HG03520 (cell line): ENCODE measurements at regions not wholly inside any gene's neighbourhood (a gene's known extent, or its start where the extent isn't known, plus 50 kb on each side); places are given as distances from the start of the nearest gene placed in this dataset.
"Not testable (repeated sequence)": the region's sequence is repeated elsewhere in the genome, so short reads cannot be mapped to it uniquely, and the experiment has no call there.

ENCODE experiments used
- ATAC-seq: cut with Tn5 transposase; IDR thresholded peaks from one replicate; pipeline ENCODE4 v1.9.1; 2021; ENCODE audit warnings: mild to moderate bottlenecking, moderate library complexity; ENCODE audit not compliant: unreplicated experiment

DNA sequence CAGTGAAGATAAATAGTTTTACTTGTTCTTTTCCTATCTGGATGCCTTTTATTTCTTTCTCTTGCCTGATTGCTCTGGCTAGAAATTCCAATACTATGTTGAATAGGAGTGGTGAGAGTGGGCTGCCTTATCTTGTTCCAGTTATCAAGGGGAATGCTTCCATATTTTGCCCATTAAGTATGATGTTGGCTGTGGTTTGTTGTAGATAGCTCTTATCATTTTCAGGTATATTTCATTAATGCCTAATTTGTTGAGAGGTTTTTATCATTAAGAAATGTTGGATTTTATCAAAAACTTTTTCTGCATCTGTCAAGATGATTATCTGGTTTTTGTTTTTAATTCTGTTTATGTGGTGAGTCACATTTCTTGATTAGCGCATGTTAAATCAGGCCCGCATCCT lies 655.8 kb downstream of the NUP35 start:
- ATAC-seq = no peak

DNA sequence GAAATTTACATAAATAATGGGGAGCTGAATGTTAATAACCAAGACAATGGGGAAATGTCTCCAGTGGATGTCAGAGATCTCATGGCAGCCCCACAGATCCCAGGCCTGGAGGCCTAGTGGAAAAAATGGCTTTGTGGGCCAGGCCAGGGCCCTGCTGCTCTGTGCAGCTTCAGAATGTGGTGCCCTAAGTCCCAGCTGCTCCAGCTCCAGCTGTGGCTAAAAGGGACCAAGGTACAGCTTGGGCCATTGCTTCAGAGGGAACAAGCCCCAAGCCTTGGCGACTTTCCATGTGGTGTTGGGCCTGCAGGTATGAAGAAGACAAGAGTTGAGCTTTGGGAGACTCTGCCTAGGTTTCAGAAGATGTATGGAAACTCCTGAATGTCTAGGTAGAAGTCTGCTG lies 658.2 kb downstream of the NUP35 start:
- ATAC-seq = no peak

DNA sequence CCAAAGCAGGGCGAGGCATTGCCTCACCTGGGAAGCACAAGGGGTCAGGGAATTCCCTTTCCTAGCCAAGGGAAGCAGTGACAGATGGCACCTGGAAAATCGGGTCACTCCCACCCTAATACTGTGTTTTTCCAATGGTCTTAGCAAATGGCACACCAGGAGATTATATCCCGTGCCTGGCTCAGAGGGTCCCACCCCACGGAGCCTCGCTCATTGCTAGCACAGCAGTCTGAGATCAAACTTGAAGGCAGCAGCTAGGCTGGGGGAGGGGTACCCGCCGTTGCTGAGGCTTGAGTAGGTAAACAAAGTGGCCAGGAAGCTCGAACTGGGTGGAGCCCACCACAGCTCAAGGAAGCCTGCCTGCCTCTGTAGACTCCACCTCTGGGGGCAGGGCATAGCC lies 664.6 kb downstream of the NUP35 start:
- not testable (repeated sequence) for ATAC-seq

DNA sequence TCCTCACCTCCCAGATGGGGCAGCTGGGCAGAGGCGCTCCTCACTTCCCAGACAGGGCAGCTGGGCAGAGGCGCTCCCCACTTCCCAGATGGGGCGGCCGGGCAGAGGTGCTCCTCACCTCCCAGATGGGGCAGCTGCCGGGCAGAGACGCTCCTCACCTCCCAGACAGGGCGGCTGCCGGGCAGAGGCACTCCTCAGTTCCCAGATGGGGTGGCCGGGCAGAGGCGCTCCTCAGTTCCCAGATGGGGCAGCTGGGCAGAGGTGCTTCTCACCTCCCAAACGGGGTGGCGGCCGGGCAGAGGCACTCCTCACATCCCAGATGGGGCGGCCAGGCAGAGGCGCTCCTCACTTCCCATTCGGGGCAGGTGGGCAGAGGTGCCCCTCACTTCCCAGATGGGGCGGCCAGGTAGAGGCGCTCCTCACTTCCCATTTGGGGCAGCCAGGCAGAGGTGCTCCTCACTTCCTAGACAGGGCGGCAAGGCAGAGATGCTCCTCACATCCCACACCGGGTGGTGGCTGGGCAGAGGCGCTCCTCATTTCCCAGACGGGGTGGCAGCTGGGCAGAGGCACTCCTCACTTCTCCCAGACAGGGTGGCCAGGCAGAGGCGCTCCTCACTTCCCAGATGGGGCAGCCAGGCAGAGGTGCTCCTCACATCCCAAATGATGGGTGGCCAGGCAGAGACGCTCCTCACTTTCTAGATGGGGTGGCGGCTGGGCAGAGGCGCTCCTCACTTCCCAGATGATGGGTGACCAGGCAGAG lies 668.1 kb downstream of the NUP35 start:
- ATAC-seq = not testable (repeated sequence)

DNA sequence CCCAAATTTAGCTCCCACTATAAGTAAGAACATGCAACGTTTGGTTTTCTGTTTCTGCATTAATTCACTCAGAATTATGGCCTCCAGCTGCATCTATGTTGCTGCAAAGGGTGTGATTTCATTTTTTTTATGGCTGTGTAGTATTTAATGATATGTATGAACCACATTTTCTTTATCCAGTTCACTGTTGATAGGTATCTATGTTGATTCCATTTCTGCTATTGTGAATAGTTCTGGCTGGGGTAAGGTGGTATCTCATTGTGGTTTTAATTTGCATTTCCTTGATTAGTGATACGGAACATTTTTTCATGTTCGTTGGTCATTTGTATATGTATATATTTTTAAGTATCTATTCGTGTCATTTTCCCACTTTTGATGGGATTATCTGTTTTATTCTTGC lies 674.3 kb downstream of the NUP35 start:
- no peak for ATAC-seq

DNA sequence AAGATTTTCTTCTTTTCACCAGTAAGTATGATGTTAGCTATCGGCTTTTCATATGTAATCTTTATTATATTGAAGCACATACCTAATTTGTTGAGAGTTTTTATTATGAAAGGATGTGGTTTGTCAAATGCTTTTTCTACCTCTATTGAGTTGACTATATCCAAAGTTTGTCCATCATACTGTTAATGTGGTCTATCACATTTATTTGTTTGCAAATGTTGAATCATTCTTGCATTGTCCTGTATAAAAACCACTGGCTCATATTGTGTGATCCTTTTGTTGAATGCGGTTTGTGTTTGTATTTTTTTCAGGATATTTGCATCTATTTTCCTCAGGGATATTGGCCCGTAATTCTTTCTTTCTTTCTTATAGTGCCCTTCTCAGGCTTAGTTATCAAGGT lies 675.5 kb downstream of the NUP35 start:
- ATAC-seq = no peak

DNA sequence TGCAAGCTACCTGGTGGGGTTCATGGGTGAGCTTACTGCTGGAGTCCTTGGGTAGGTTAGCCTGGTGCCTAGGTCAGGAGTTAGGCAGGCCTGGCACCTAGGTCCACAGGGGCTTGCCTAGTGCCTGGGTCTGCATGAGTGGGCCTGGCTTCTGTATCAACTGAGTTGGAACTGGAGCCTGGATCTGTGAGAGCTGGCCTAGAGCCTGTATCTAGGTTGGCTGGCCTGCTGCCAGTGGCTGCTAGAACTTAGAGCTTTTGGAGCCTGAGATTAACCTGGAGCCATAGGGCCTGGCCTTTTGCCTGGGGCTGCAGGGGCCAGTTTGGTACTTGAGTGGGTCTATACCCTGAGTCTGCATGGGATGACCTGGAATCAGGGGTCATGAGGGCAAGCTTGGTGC lies 679.4 kb downstream of the NUP35 start:
- no peak for ATAC-seq

DNA sequence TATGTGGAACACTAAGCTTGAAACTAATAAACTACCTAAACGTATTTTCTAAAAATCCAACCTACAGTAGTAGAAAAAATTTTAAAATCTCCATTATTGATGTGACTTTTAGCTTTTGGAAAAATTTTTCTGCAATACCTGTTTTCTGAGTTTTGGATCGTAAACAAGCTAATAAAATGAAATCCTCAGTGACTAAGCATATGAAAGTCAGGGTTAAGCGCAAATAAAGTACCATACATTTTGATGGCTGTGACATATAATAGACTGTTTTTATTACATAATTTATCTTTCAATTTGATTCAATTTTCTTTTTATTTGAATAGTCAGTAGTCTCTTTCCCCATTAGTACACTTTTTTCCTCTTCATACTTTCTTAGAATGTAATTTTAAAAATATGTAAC lies 683.6 kb downstream of the NUP35 start:
- ATAC-seq = no peak

DNA sequence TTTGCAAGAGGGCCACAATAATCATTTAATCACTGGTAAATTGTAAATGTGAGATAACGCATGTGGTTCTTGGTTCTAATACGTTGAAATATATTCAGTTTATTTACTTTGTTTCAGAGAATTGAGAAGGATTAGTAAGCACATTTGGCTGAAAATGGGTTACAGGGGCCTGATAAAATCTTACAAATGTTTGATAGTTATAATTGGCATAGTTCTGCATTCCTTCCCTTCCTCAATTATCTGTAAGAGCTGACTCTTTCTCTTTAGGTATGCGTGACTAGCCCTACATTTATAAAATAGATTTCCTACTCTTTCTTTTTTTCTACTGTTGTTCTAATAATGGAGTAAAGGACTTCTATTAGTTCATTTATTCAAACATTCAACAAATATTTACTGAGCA lies 685.2 kb downstream of the NUP35 start:
- no peak for ATAC-seq

DNA sequence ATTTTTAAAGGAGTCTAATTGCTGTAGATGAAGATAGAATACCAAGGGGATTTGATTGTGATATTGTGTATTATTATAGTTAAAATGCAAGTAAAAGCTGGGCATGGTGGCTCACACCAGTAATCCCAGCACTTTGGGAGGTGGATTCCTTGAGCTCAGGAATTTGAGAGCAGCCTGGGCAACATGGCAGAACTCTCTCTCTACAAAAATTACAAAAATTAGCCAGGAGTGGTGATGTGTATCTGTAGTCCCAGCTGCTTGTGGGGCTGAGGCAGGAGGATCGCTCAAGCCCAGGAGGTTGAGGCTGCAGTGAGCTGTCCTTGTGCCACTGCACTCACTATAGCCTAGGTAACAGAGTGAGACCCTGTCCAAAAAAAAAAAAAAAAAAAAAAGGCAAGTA lies 687.0 kb downstream of the NUP35 start:
- ATAC-seq = no peak

DNA sequence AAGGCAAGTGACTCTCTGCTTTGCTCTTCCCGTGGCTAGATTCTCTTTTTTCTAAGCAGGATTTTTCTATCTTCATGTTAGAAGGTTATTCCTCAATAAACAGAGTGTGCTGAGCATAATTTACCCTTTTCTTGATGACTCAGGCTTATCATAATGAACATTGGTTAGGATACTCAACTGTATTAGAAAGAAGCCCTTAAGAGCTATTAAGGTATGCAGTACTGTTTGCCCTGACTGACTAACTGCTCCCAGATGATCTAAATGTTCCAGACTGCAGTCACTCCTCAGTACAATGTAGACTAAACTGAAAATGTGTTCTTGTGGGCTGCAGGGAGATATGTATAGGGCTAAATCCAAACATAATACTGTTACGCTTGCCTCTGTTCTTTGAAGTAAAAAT lies 687.8 kb downstream of the NUP35 start:
- no peak for ATAC-seq

DNA sequence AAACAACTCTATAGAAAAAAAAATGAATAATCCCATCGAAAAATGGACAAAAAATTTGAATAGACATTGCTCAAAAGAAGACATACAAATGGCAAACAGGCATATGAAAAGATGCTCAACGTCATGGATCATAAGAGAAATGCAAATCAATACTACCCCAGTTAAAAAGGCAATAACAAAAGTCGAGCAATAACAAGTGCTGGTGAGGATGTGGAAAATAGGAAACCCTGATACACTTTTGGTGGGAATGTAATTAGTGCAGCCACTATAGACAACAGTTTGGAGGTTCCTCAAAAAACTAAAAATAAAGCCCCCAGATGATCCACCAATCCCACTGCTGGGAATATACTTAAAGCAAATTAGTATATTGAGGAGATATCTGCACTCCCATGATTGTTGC lies 701.5 kb downstream of the NUP35 start:
- no peak for ATAC-seq

DNA sequence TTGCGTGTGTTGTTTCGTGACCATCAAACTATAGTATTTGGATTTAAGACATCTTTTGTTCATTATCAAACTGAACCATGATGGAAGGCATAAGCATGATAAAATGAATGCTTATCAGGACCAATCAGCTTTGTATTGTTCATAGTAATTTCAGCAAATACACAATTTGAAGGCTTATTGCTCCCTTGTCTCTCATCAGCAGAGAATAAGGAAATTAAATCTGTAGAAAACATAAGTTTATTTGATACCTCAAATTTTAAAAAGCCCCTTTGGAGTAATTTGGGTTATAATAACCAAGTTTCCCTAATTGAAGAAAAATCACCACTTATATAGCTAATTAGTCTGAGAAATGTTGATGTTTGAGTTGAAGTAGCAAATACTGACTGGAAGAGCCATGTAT lies 705.7 kb downstream of the NUP35 start:
- no peak for ATAC-seq

DNA sequence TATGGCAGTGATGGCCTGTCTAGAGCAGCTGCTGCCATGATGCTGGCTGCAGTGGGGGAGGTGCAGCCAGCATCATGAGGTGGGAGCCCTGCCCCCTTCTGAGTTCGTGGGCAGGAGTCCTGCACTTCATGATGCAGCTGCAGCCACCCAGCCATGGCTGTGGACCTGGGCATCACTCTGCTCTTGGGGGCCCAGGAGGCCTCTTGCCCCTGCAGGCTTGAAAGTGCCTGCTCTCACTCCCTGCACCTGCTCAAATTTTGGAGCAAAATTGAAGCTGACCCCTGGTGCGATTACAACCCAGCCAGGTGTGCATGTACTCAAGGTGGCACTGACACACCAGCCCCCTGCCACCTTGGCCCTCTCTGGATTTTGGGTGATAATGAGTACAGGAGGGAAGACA lies 712.9 kb downstream of the NUP35 start:
- ATAC-seq = no peak

DNA sequence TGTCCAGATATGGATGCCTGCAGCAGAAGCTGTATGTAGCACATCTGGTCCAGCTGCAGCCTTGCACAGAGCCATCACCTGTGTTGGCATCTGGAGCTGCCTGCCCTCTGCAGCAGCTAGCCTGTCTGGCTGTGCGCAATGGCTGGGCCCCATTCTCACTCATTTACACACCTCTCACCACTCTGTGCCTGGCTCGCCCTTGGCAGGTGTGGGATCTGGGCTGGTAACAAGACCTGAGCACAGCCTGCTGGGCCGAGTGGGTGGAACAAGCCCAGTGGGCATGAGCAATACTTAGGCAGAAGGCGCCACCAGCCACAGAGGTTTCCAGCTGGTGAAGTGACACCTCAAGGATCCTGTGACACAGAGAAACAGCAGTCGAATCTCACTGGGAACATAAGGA lies 714.1 kb downstream of the NUP35 start:
- ATAC-seq = no peak

DNA sequence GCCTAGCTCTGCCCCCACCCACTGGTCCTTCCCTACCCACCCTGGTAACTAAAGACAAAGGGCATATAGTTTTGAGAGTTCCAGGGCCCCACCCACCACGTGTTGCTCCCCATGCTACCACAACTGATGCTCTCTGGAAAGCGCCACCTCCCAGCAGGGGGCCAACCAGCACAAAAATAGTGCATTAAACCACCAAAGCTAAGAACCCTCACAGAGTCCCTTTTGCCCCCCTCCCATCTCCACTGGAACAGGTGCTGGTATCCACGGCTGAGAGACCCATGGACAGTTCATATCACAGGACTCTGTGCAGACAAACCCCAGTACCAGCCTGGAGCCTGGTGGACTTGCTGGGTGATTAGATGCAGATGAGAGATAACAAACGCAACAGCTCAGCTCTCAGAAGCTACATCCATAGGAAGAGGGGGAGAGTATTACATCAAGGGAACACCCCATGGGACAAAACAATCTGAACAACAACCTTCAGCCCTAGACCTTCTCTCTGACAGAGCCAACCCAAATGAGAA lies 715.9 kb downstream of the NUP35 start:
- ATAC-seq = no peak

DNA sequence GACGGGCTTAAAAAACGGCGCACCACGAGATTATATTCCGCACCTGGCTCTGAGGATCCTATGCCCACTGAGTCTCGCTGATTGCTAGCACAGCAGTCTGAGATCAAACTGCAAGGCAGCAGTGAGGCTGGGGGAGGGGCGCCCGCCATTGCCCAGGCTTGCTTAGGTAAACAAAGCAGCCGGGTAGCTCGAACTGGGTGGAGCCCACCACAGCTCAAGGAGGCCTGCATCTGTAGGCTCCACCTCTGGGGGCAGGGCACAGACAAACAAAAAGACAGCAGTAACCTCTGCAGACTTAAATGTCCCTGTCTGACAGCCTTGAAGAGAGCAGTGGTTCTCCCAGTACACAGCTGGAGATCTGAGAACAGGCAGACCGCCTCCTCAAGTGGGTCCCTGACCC lies 725.6 kb downstream of the NUP35 start:
- ATAC-seq = not testable (repeated sequence)

DNA sequence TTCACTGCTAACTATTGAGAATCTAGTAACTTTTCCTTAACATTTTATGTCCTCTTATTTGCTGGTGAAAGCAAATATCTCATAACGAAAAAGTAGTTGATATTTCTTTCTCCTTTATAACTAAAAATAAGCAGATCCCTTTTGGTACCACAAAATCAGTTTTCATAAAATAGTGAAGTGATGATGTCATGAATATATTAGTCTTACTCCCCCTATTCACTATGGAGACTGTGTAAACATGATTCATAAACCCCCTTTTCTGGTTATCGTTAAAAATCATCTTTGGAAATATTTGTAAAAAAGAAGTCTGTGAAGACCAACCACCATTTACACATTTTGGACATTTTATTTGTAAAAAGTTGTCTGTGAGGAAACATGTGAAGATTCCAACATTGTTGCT lies 734.9 kb downstream of the NUP35 start:
- no peak for ATAC-seq

DNA sequence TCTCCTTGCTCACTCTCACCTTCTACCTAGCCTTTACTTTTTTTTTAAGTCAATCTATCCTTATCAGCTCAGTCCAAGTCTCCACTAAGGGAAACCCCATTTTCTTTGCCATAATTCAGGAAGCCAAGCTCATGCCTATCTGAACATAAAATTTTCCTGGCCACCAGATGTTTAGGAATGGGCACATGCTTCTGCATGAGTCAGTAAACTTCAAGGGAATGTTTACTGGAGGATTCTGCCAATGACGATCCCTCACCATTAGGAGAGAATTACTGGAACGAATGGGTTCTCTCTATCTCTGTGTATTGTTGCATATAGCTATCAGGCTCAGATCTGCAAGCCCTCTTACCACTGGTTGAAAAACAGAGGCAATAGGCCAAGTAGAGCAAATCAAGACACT lies 731.7 kb upstream of the ZNF804A start:
- no peak for ATAC-seq

DNA sequence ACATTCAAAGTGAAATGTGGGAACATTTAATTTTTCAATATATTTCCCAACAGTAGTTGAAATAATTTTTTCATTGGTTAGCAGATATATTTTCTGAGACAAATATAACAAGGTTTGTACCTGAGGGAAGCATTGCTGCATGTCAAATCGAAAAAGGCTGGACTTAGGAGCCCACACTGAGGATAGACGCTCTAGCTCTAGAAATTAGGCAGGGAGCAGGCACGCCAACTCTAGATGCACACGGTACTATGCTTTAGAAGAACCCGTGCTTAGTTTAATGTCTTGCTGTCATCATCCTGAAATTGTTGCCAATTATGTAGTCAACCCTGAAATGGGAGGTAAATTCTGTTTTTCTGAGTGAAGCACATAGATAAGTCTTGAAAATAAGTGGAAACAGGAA lies 731.1 kb upstream of the ZNF804A start:
- no peak for ATAC-seq

DNA sequence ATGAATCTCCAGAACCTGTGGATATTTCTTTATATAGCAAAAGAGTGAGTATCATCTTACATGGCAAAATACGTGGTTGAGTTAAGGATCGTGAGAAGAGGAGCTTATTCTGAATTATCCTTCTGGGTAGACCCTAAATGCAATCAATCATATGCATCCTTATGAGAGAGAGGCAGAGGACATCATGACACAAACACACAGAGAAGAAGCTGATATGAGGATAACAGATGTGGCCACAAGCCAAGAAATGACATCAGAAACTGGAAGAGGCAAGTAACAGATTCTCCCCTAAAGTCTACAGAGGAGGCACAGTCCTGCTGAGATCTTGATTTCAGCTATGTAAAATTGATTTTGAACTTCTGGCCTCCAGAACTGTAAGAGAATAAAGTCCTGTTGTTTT lies 730.2 kb upstream of the ZNF804A start:
- no peak for ATAC-seq

DNA sequence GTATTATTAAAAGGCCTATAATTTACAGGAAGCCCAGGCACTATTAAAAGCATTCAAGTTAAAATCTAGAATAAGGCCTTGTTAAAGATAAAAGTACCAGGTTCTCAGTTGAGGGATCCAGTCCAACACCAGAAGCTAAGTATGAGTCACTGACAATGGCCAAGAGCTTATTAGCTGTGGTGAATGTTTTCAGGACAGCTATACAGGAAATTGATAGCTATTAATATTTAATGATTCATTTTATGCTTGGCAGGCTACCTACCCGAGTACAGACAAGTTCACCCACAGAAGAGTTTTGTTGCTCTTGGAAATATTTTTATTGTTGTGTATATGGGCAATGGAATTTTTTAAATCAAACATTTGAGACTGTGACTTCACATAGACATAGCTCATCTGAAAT lies 729.6 kb upstream of the ZNF804A start:
- ATAC-seq = peak; percentile 66

DNA sequence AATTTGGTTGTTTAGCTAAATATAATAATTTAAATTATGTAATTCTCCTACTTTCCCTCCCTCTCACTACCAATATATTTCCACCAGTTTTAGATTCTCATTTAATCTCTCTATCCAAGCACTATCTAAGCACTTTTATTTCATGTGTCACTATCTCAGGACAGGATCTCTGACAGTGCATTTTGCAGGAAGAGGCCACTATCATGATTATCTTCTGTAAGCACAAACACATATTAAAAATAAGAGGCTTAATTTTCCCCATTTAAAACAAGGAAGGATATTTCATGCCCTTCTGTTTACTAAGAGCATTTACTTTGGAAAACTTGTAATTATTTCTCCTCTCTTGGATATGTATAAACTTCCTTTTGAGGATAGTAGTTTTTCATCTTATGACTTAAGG lies 726.2 kb upstream of the ZNF804A start:
- ATAC-seq = no peak
